Naive thymus-derived CD4-positive, alpha-beta T cell (primary cell): ENCODE measurements at regions not wholly inside any gene's neighbourhood (a gene's known extent, or its start where the extent isn't known, plus 50 kb on each side); places are given as distances from the start of the nearest gene placed in this dataset.
A peak's percentile ranks its signal among the peaks of the same experiment; 100 is the strongest.

Experiments
- ATAC-seq: fragments of 150-1000 bp; cut with Tn5 transposase; 2 replicates; pipeline ENCODE4 v1.10.0; 2021; ENCODE audit warnings: mild to moderate bottlenecking, moderate library complexity
- CTCF ChIA-PET: fragments of 350-600 bp; sonication (Branson Sonifier 250); formaldehyde crosslinking; loops from one replicate; lab custom pipeline; 2021; ENCODE audit warnings: antibody characterized with exemption; lab: Charles Lee
- POLR2A ChIA-PET: fragments of 350-600 bp; sonication (Branson Sonifier 250); formaldehyde crosslinking; loops from one replicate; lab custom pipeline; 2021; ENCODE audit warnings: antibody characterized with exemption, inconsistent platforms; lab: Charles Lee
- DNase-seq, 9 donors: peaks; one replicate each; pipeline versions ENCODE4 v3.0.0 to v3.0.0-alpha.2; 2020 to 2022; ENCODE audit warnings: mixed read lengths in 1 of 9
- H3K27ac ChIP-seq: one replicate; pipeline ENCODE4 v1.7.0; 2013; ENCODE audit warnings: mild to moderate bottlenecking, low read depth, low read length, moderate library complexity
- H3K27me3 ChIP-seq, 2 donors: one replicate each; pipeline ENCODE4 v1.7.0; 2013; ENCODE audit warnings: low read length in 2 of 2, mild to moderate bottlenecking in 2 of 2, moderate library complexity in 2 of 2; ENCODE audit not compliant: control insufficient read depth in 2 of 2, insufficient read depth in 2 of 2
- H3K36me3 ChIP-seq, 3 experiments: 1 replicate in 2 of 3; 2 replicates in 1 of 3; pipeline ENCODE4 v1.7.0; 2013; ENCODE audit warnings: low read length in 3 of 3, mild to moderate bottlenecking in 3 of 3, moderate library complexity in 1 of 3; ENCODE audit not compliant: insufficient read depth in 3 of 3, control insufficient read depth in 2 of 3
- H3K4me1 ChIP-seq, 2 donors: one replicate each; pipeline ENCODE4 v1.7.0; 2013; ENCODE audit warnings: low read length in 2 of 2, mild to moderate bottlenecking in 2 of 2, moderate library complexity in 1 of 2; ENCODE audit not compliant: control insufficient read depth in 2 of 2, insufficient read depth in 2 of 2
- H3K4me3 ChIP-seq: 2 replicates; pipeline ENCODE4 v1.7.0; 2013; ENCODE audit warnings: mild to moderate bottlenecking, low read length
- H3K9me3 ChIP-seq, 3 experiments: 1 replicate in 2 of 3; 2 replicates in 1 of 3; pipeline ENCODE4 v1.7.0; 2013; ENCODE audit warnings: low read length in 3 of 3; ENCODE audit not compliant: control insufficient read depth in 2 of 3
- H3K27ac Mint-ChIP-seq, 9 donors: one replicate each; pipeline ENCODE4 v1.8.0; 2020 to 2022; ENCODE audit warnings: mixed read lengths in 9 of 9, mild to moderate bottlenecking in 8 of 9, moderate library complexity in 5 of 9, inconsistent platforms in 2 of 9
- H3K27me3 Mint-ChIP-seq, 5 donors: one replicate each; pipeline ENCODE4 v1.8.0; 2021 to 2022; ENCODE audit warnings: mixed read lengths in 5 of 5, mild to moderate bottlenecking in 1 of 5
- H3K36me3 Mint-ChIP-seq, 5 donors: one replicate each; pipeline ENCODE4 v1.8.0; 2020 to 2022; ENCODE audit warnings: mixed read lengths in 5 of 5, mild to moderate bottlenecking in 3 of 5, inconsistent platforms in 1 of 5
- H3K4me1 Mint-ChIP-seq, 7 donors: one replicate each; pipeline ENCODE4 v1.8.0; 2020 to 2022; ENCODE audit warnings: mixed read lengths in 7 of 7, mild to moderate bottlenecking in 3 of 7, inconsistent platforms in 1 of 7
- H3K4me3 Mint-ChIP-seq, 10 donors: one replicate each; pipeline ENCODE4 v1.8.0; 2020 to 2022; ENCODE audit warnings: mild to moderate bottlenecking in 10 of 10, mixed read lengths in 10 of 10, moderate library complexity in 6 of 10, inconsistent platforms in 2 of 10
- H3K9me3 Mint-ChIP-seq, 11 donors: one replicate each; pipeline ENCODE4 v1.8.0; 2020 to 2022; ENCODE audit warnings: mixed read lengths in 11 of 11, mild to moderate bottlenecking in 4 of 11, inconsistent platforms in 1 of 11, moderate library complexity in 1 of 11
- intact Hi-C, 2 donors: fragments of 100-400 bp; cut with micrococcal nuclease; formaldehyde crosslinking; loops; one replicate each; pipeline ENCODE4 v1.15.1; 2023

DNA sequence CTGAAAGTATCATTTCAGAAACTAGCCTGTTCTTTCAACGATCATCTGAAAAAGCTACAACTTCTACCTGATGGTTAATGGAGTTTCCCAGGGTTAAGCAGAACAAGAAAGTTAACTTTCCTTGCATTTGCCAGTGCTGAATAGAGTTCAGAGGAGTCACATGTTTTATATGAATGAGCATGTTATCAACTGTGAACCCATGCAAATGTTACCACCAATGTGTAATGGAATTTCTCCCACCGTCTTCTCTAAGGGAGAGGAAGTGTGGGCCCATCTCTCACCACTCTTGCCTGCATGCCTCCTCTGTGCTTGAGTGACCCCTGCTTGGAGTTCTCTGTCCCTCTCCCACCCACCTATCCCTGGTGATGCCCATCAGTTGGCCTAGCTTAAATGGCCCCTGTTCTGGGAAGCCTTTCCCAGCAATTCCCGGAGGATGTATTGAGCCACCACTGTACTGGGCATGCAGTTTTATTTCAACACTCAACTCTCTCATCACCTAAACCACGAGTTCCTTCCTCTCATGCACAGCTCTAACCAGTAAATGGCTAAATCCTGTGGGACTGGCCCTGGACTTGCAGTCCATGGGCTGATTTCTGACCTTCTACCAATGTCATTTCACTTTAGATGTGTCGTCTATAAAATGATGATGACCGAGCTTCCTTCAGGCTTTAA is 159.8 kb downstream of the RPAP3 start:
- ChIA-PET POLR2A (no interaction called here), CTCF (no interaction called here)
- Mint-ChIP-seq H3K36me3 (no peaks in the 10 kb centered on the region), H3K9me3 (peaks cover 0 to 5% (median 2%) of the 10 kb centered on the region in 11 donors), H3K4me1 (peaks cover 0 to 9% (median 4%) of the 10 kb centered on the region in 7 donors), H3K27me3 (peaks cover 0 to 4% (median 0%) of the 10 kb centered on the region in 5 donors), H3K4me3 (no peak overlapping the region), H3K27ac (peak overlapping the region in 1 of 9 donors; percentile 28)
- H3K4me3 ChIP-seq: no peak overlapping the region
- intact Hi-C loops: no loop called here
- no peak for DNase-seq
- no peak for ATAC-seq
- H3K27me3 ChIP-seq: no peaks in the 10 kb centered on the region
- H3K9me3 ChIP-seq: no peaks in the 10 kb centered on the region
- no peaks in the 10 kb centered on the region for H3K4me1 ChIP-seq
- no peak overlapping the region for H3K27ac ChIP-seq
- no peaks in the 10 kb centered on the region for H3K36me3 ChIP-seq

GRCh38 chr12:47534695-47535094 is 171.1 kb downstream of the RPAP3 start:
- Mint-ChIP-seq H3K27ac (no peak overlapping the region), H3K4me1 (peaks cover 0 to 12% (median 5%) of the 10 kb centered on the region in 7 donors), H3K4me3 (no peak overlapping the region), H3K27me3 (peaks cover 0 to 19% (median 5%) of the 10 kb centered on the region in 5 donors), H3K9me3 (peaks cover 6 to 31% (median 19%) of the 10 kb centered on the region in 11 donors), H3K36me3 (peaks cover 0 to 15% (median 9%) of the 10 kb centered on the region in 5 donors)
- ATAC-seq: no peak
- POLR2A ChIA-PET: interaction anchor here (0.6 kb wide), 1 partner anchor 1482 kb away, joined by 5 read pairs; no protein-coding TSS in a partner anchor
- Histone ChIP-seq H3K27me3 (no peaks in the 10 kb centered on the region), H3K4me1 (no peaks in the 10 kb centered on the region), H3K36me3 (no peaks in the 10 kb centered on the region), H3K4me3 (no peak overlapping the region), H3K9me3 (peaks cover 0 to 6% (median 0%) of the 10 kb centered on the region in 3 experiments), H3K27ac (no peak overlapping the region)
- CTCF ChIA-PET: no interaction called here
- intact Hi-C loops: no loop called here
- DNase-seq: no peak

DNA sequence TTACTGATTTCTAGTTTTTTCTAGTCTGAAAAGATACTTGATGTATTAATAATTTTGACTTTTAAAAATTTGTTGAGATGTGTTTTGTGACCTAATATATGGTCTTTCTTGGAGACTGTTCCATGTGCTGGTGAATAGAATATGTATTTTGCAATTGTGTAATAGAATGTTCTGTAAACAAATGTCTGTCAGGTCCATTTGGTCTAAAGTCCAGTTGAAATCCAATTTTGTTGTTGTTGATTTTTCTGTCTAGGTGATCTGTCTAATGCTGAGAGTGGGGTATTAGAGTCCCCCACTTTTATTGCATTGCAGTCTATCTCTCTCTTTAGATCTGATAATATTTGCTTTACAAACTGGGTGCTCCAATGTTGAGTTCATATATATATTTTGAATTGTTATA is 175.8 kb downstream of the RPAP3 start:
- H3K4me1 ChIP-seq: no peaks in the 10 kb centered on the region
- ChIA-PET CTCF (no interaction called here), POLR2A (no interaction called here)
- H3K9me3 Mint-ChIP-seq: peaks cover 6 to 48% (median 34%) of the 10 kb centered on the region in 11 donors
- no peak overlapping the region for H3K27ac Mint-ChIP-seq
- H3K4me1 Mint-ChIP-seq: no peaks in the 10 kb centered on the region
- H3K27me3 ChIP-seq: no peaks in the 10 kb centered on the region
- no peak overlapping the region for H3K4me3 ChIP-seq
- intact Hi-C loops: no loop called here
- ATAC-seq: no peak
- H3K9me3 ChIP-seq: peaks cover 0 to 15% (median 0%) of the 10 kb centered on the region in 3 experiments
- DNase-seq: no peak
- H3K4me3 Mint-ChIP-seq: no peak overlapping the region
- peaks cover 1 to 25% (median 14%) of the 10 kb centered on the region in 5 donors for H3K36me3 Mint-ChIP-seq
- peaks cover 0 to 18% (median 9%) of the 10 kb centered on the region in 5 donors for H3K27me3 Mint-ChIP-seq
- H3K27ac ChIP-seq: no peak overlapping the region
- H3K36me3 ChIP-seq: no peaks in the 10 kb centered on the region

DNA sequence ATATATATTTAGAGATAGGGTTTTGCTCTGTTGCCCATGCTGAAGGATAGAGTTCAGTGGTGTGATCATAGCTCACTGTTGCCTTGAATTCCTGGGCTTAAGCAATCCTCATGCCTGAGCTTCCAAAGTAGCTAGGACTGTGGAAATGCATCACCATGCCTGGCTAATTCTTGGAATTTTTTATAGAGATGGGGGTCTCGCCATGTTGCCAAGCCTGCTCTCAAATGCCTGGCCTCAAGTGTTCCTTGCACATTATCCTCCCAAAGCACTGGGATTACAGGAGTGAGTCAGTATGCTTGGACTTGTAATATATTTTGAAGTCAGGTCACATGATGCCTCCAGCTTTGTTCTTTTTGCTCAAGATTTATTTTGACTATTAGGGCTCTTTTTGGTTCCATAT is 178.0 kb downstream of the RPAP3 start:
- ATAC-seq (no peak), DNase-seq (no peak)
- Histone ChIP-seq H3K27me3 (no peaks in the 10 kb centered on the region), H3K4me1 (no peaks in the 10 kb centered on the region), H3K36me3 (no peaks in the 10 kb centered on the region), H3K4me3 (no peak overlapping the region), H3K27ac (no peak overlapping the region), H3K9me3 (peaks cover 0 to 15% (median 0%) of the 10 kb centered on the region in 3 experiments)
- H3K4me3 Mint-ChIP-seq: no peak overlapping the region
- no peak overlapping the region for H3K27ac Mint-ChIP-seq
- intact Hi-C loops: no loop called here
- H3K9me3 Mint-ChIP-seq: peaks cover 6 to 42% (median 33%) of the 10 kb centered on the region in 11 donors
- ChIA-PET CTCF (interaction anchor here (0.7 kb wide), 1 partner anchor 23 kb away, joined by 3 read pairs; no protein-coding TSS in a partner anchor), POLR2A (interaction anchor here (0.6 kb wide), 1 partner anchor 13 kb away, joined by 3 read pairs; no protein-coding TSS in a partner anchor)
- peaks cover 0 to 23% (median 13%) of the 10 kb centered on the region in 5 donors for H3K36me3 Mint-ChIP-seq
- peaks cover 0 to 10% (median 3%) of the 10 kb centered on the region in 5 donors for H3K27me3 Mint-ChIP-seq
- no peaks in the 10 kb centered on the region for H3K4me1 Mint-ChIP-seq

GRCh38 chr12:47520029-47520428 is 185.8 kb downstream of the RPAP3 start:
- no peak overlapping the region for H3K27ac Mint-ChIP-seq
- H3K9me3 ChIP-seq: peaks cover 0 to 16% (median 0%) of the 10 kb centered on the region in 3 experiments
- ATAC-seq: no peak
- H3K4me3 ChIP-seq: no peak overlapping the region
- H3K4me1 ChIP-seq: no peaks in the 10 kb centered on the region
- peaks cover 0 to 13% (median 3%) of the 10 kb centered on the region in 5 donors for H3K36me3 Mint-ChIP-seq
- H3K9me3 Mint-ChIP-seq: peaks cover 0 to 58% (median 17%) of the 10 kb centered on the region in 11 donors
- ChIA-PET CTCF (no interaction called here), POLR2A (no interaction called here)
- intact Hi-C loops: no loop called here
- H3K4me1 Mint-ChIP-seq: no peaks in the 10 kb centered on the region
- H3K4me3 Mint-ChIP-seq: no peak overlapping the region
- H3K27ac ChIP-seq: no peak overlapping the region
- H3K27me3 ChIP-seq: no peaks in the 10 kb centered on the region
- no peaks in the 10 kb centered on the region for H3K36me3 ChIP-seq
- DNase-seq: no peak
- H3K27me3 Mint-ChIP-seq: peaks cover 0 to 2% (median 0%) of the 10 kb centered on the region in 5 donors

DNA sequence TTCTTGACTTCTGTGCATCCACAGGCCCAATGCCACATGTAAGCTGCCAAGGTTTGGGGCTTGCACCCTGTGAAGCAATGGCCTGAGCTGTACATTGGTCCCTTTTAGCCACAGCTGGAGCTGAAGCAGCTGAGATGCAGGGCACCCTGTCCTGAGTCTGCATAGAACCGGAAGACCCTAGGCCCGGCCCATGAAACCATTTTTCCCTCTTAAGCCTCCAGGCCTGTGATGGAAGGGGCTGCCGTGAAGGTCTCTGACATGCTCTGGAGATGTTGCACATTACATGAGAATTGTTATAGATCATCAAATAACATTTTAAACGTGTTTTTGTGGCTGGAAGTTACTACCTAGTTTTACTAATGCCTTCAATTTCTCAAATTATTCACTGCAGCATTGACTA is 188.7 kb downstream of the RPAP3 start:
- POLR2A ChIA-PET: interaction anchor here (0.6 kb wide), 1 partner anchor 1749 kb away, joined by 3 read pairs; no protein-coding TSS in a partner anchor
- peaks cover 0 to 19% (median 6%) of the 10 kb centered on the region in 5 donors for H3K36me3 Mint-ChIP-seq

More for the DNA sequence above, 188.7 kb downstream of the RPAP3 start:
- Histone ChIP-seq H3K36me3 (no peaks in the 10 kb centered on the region), H3K9me3 (peaks cover 0 to 16% (median 0%) of the 10 kb centered on the region in 3 experiments), H3K27ac (no peak overlapping the region), H3K4me1 (no peaks in the 10 kb centered on the region), H3K4me3 (no peak overlapping the region), H3K27me3 (no peaks in the 10 kb centered on the region)
- Mint-ChIP-seq H3K9me3 (peaks cover 5 to 75% (median 28%) of the 10 kb centered on the region in 11 donors), H3K4me1 (no peaks in the 10 kb centered on the region), H3K27me3 (no peaks in the 10 kb centered on the region), H3K27ac (no peak overlapping the region), H3K4me3 (no peak overlapping the region)
- intact Hi-C loops: no loop called here
- CTCF ChIA-PET: interaction anchor here (0.8 kb wide), 1 partner anchor 484 kb away, joined by 3 read pairs; no protein-coding TSS in a partner anchor
- ATAC-seq (no peak), DNase-seq (no peak)
